SU-DHL-6 (cell line): ENCODE measurements at regions not wholly inside any gene's neighbourhood (a gene's known extent, or its start where the extent isn't known, plus 50 kb on each side); places are given as distances from the start of the nearest gene placed in this dataset.

Experiments
- H2AFZ ChIP-seq: fragments of 200-600 bp; sonication (generic); 2 replicates; pipeline ENCODE4 v1.6.1; 2014; ENCODE audit warnings: low read depth, mild to moderate bottlenecking, moderate library complexity, mixed read lengths, antibody characterized with exemption, low read length; ENCODE audit not compliant: severe bottlenecking
- H3F3A ChIP-seq: fragments of 200-600 bp; shearing (Covaris generic); 2 replicates; pipeline ENCODE4 v1.6.0; 2016; ENCODE audit warnings: antibody characterized with exemption, mild to moderate bottlenecking; ENCODE audit not compliant: insufficient read depth
- H3K27ac ChIP-seq: fragments of 200-600 bp; sonication (generic); 2 replicates; pipeline ENCODE4 v1.5.1; 2016; ENCODE audit warnings: low read depth, mild to moderate bottlenecking, low read length, moderate library complexity, mixed read lengths
- H3K27me3 ChIP-seq: fragments of 200-600 bp; sonication (generic), shearing (Covaris generic); 2 replicates; pipeline ENCODE4 v1.6.0; 2014; ENCODE audit warnings: mild to moderate bottlenecking, low read length
- H3K36me3 ChIP-seq: fragments of 200-600 bp; sonication (generic); 2 replicates; pipeline ENCODE4 v1.6.1; 2014; ENCODE audit warnings: mild to moderate bottlenecking, low read length, mixed read lengths
- H3K4me2 ChIP-seq: fragments of 300-600, 200-600 bp; shearing (Covaris generic), sonication (generic); 2 replicates; pipeline ENCODE4 v1.6.0; 2014; ENCODE audit warnings: low read length, low read depth, mild to moderate bottlenecking; ENCODE audit not compliant: poor library complexity, severe bottlenecking
- H3K4me3 ChIP-seq: fragments of 200-600 bp; sonication (generic); 2 replicates; pipeline ENCODE4 v1.5.1; 2014; ENCODE audit warnings: antibody characterized with exemption, low read length, mild to moderate bottlenecking, mixed read lengths; ENCODE audit not compliant: insufficient read depth, poor library complexity, severe bottlenecking
- H3K79me2 ChIP-seq: fragments of 200-600 bp; sonication (generic); 2 replicates; pipeline ENCODE4 v1.6.1; 2014; ENCODE audit warnings: mild to moderate bottlenecking, low read length, moderate library complexity; ENCODE audit not compliant: insufficient read depth
- H3K9ac ChIP-seq: fragments of 200-600 bp; sonication (generic); 2 replicates; pipeline ENCODE4 v1.7.0; 2014; ENCODE audit warnings: mild to moderate bottlenecking, low read length
- H3K9me2 ChIP-seq: fragments of 200-600 bp; sonication (generic); replicated peaks from 2 replicates; pipeline ENCODE4 v1.6.1; 2014; ENCODE audit warnings: low read length; ENCODE audit not compliant: insufficient read depth
- H3K9me3 ChIP-seq: fragments of 200-600 bp; sonication (generic); 2 replicates; pipeline ENCODE4 v1.6.1; 2014; ENCODE audit warnings: low read length, mixed read lengths; ENCODE audit not compliant: insufficient read depth
- H4K20me1 ChIP-seq: fragments of 200-600 bp; sonication (generic); 2 replicates; pipeline ENCODE4 v1.6.1; 2014; ENCODE audit warnings: low read depth, mild to moderate bottlenecking, antibody characterized with exemption, low read length, moderate library complexity, mixed read lengths
- CTCF ChIP-seq: fragments of 200-600 bp; sonication (generic); IDR thresholded peaks from one replicate; pipeline ENCODE4 v1.5.1; 2017; ENCODE audit warnings: antibody characterized with exemption, mild to moderate bottlenecking, low read length, moderate library complexity; ENCODE audit not compliant: insufficient read depth, poor library complexity, severe bottlenecking
- EZH2phosphoT487 ChIP-seq: fragments of 200-600 bp; sonication (generic), shearing (Covaris generic); conservative IDR thresholded peaks from 2 replicates; pipeline ENCODE4 v1.6.1; 2018; ENCODE audit warnings: mild to moderate bottlenecking, antibody characterized with exemption, low read length, moderate library complexity, mixed read lengths

- Histone ChIP-seq H4K20me1 (no peaks in the 10 kb centered on the region), H3K9me2 (no peaks in the 10 kb centered on the region), H3K9me3 (0 out of 2 replicates have a peak, but pooled peaks cover under 1% of the 10 kb centered on the region), H3K4me3 (no peak overlapping the region), H3K4me2 (no peak overlapping the region), H2AFZ (no peak overlapping the region), H3K9ac (no peak overlapping the region), H3F3A (no peaks in the 10 kb centered on the region), H3K79me2 (no peaks in the 10 kb centered on the region), H3K27me3 (no peaks in the 10 kb centered on the region), H3K36me3 (no peaks in the 10 kb centered on the region), H3K27ac (no peak overlapping the region)
- TF ChIP-seq EZH2phosphoT487 (no peak), CTCF (no peak)
Measured at GRCh38 chr15:26394801-26395200, 378.1 kb downstream of the GABRB3 start.

- no peak for TF ChIP-seq CTCF
- no peak for TF ChIP-seq EZH2phosphoT487
- Histone ChIP-seq H3K9me2 (no peaks in the 10 kb centered on the region), H3K4me2 (no peak overlapping the region), H3K9me3 (no peaks in the 10 kb centered on the region), H3K27me3 (no peaks in the 10 kb centered on the region), H3K79me2 (no peaks in the 10 kb centered on the region), H2AFZ (no peak overlapping the region), H3K4me3 (no peak overlapping the region), H3K36me3 (no peaks in the 10 kb centered on the region), H3K9ac (no peak overlapping the region), H4K20me1 (no peaks in the 10 kb centered on the region), H3F3A (no peaks in the 10 kb centered on the region), H3K27ac (no peak overlapping the region)
Measured at GRCh38 chr15:26392956-26393355, 379.9 kb downstream of the GABRB3 start.

GRCh38 chr15:26391567-26392194, 381.2 kb downstream of the GABRB3 start:
- Histone ChIP-seq H3K9ac (no peak overlapping the region), H3K4me3 (no peak overlapping the region), H3F3A (no peaks in the 10 kb centered on the region), H3K36me3 (no peaks in the 10 kb centered on the region), H4K20me1 (no peaks in the 10 kb centered on the region), H3K9me3 (no peaks in the 10 kb centered on the region), H2AFZ (no peak overlapping the region), H3K4me2 (no peak overlapping the region), H3K9me2 (no peaks in the 10 kb centered on the region), H3K79me2 (no peaks in the 10 kb centered on the region), H3K27ac (no peak overlapping the region), H3K27me3 (no peaks in the 10 kb centered on the region)
- TF ChIP-seq EZH2phosphoT487 (no peak), CTCF (no peak)
